ENCODE measurements at regions not wholly inside any gene's neighbourhood (a gene's known extent, or its start where the extent isn't known, plus 50 kb on each side); places are given as distances from the start of the nearest gene placed in this dataset.

- no peaks in the 10 kb centered on the region for H3K27me3 Mint-ChIP-seq (ENCODE audit: unreplicated experiment)
- no peak overlapping the region for H3K4me3 Mint-ChIP-seq (ENCODE audit: unreplicated experiment)
- no peaks in the 10 kb centered on the region for H3K36me3 Mint-ChIP-seq (ENCODE audit: low read depth, unreplicated experiment)
- TF ChIP-seq CTCF (IDR thresholded peaks at IDR 0.05; ENCODE audit: unreplicated experiment): no peak
- no peak overlapping the region for H3K27ac Mint-ChIP-seq (ENCODE audit: unreplicated experiment)
- H3K4me1 Mint-ChIP-seq (ENCODE audit: unreplicated experiment): peaks cover 14% of the 10 kb centered on the region
- H3K9me3 Mint-ChIP-seq (ENCODE audit: unreplicated experiment): no peaks in the 10 kb centered on the region
- DNase-seq (ENCODE audit: low spot score): no peak
Observed at GRCh38 chr7:86968618-86969017, 90.8 kb downstream of the ELAPOR2 start.

- Mint-ChIP-seq H3K4me3 (ENCODE audit: unreplicated experiment) (no peak overlapping the region), H3K27me3 (ENCODE audit: unreplicated experiment) (no peaks in the 10 kb centered on the region), H3K4me1 (ENCODE audit: unreplicated experiment) (peaks cover 12% of the 10 kb centered on the region), H3K9me3 (ENCODE audit: unreplicated experiment) (no peaks in the 10 kb centered on the region), H3K36me3 (ENCODE audit: low read depth, unreplicated experiment) (no peaks in the 10 kb centered on the region), H3K27ac (ENCODE audit: unreplicated experiment) (no peak overlapping the region)
- TF ChIP-seq CTCF (IDR thresholded peaks at IDR 0.05; ENCODE audit: unreplicated experiment): no peak
- no peak for DNase-seq (ENCODE audit: low spot score)
Observed at GRCh38 chr7:86966916-86967315, 92.5 kb downstream of the ELAPOR2 start.

GRCh38 chr7:86965727-86966120 lies 93.7 kb downstream of the ELAPOR2 start:
- no peak for DNase-seq (ENCODE audit: low spot score)
- Mint-ChIP-seq H3K4me3 (ENCODE audit: unreplicated experiment) (no peak overlapping the region), H3K4me1 (ENCODE audit: unreplicated experiment) (peaks cover 17% of the 10 kb centered on the region), H3K27ac (ENCODE audit: unreplicated experiment) (no peak overlapping the region), H3K36me3 (ENCODE audit: low read depth, unreplicated experiment) (peaks cover 3% of the 10 kb centered on the region), H3K27me3 (ENCODE audit: unreplicated experiment) (no peaks in the 10 kb centered on the region), H3K9me3 (ENCODE audit: unreplicated experiment) (no peaks in the 10 kb centered on the region)
- no peak for TF ChIP-seq CTCF (IDR thresholded peaks at IDR 0.05; ENCODE audit: unreplicated experiment)

- no peak for DNase-seq (ENCODE audit: low spot score)
- no peak overlapping the region for H3K27ac Mint-ChIP-seq (ENCODE audit: unreplicated experiment)
- no peak for TF ChIP-seq CTCF (IDR thresholded peaks at IDR 0.05; ENCODE audit: unreplicated experiment)
- H3K4me1 Mint-ChIP-seq (ENCODE audit: unreplicated experiment): peaks cover 17% of the 10 kb centered on the region
- no peak overlapping the region for H3K4me3 Mint-ChIP-seq (ENCODE audit: unreplicated experiment)
- H3K36me3 Mint-ChIP-seq (ENCODE audit: low read depth, unreplicated experiment): peaks cover 7% of the 10 kb centered on the region
- H3K9me3 Mint-ChIP-seq (ENCODE audit: unreplicated experiment): no peaks in the 10 kb centered on the region
- no peaks in the 10 kb centered on the region for H3K27me3 Mint-ChIP-seq (ENCODE audit: unreplicated experiment)
Observed at GRCh38 chr7:86964973-86965726, 94.3 kb downstream of the ELAPOR2 start.

- TF ChIP-seq CTCF (IDR thresholded peaks at IDR 0.05; ENCODE audit: unreplicated experiment): no peak
- Mint-ChIP-seq H3K27ac (ENCODE audit: unreplicated experiment) (no peak overlapping the region), H3K4me1 (ENCODE audit: unreplicated experiment) (peaks cover 17% of the 10 kb centered on the region), H3K4me3 (ENCODE audit: unreplicated experiment) (no peak overlapping the region), H3K27me3 (ENCODE audit: unreplicated experiment) (no peaks in the 10 kb centered on the region), H3K9me3 (ENCODE audit: unreplicated experiment) (peaks cover 5% of the 10 kb centered on the region), H3K36me3 (ENCODE audit: low read depth, unreplicated experiment) (peaks cover 18% of the 10 kb centered on the region)
- no peak for DNase-seq (ENCODE audit: low spot score)
Observed at GRCh38 chr7:86963599-86964230, 95.7 kb downstream of the ELAPOR2 start.

All from endothelial cell (in vitro differentiated cells).